COLO668 (cell line): ENCODE measurements at regions not wholly inside any gene's neighbourhood (a gene's known extent, or its start where the extent isn't known, plus 50 kb on each side); places are given as distances from the start of the nearest gene placed in this dataset.
A peak's percentile ranks its signal among the peaks of the same experiment; 100 is the strongest.
"Not testable (repeated sequence)": the region's sequence is repeated elsewhere in the genome, so short reads cannot be mapped to it uniquely, and the experiment has no call there.

Experiments
- DNase-seq: peaks from one replicate; lab custom pipeline; 2025; ENCODE audit not compliant: unreplicated experiment; lab: John Stamatoyannopoulos, UW

DNA sequence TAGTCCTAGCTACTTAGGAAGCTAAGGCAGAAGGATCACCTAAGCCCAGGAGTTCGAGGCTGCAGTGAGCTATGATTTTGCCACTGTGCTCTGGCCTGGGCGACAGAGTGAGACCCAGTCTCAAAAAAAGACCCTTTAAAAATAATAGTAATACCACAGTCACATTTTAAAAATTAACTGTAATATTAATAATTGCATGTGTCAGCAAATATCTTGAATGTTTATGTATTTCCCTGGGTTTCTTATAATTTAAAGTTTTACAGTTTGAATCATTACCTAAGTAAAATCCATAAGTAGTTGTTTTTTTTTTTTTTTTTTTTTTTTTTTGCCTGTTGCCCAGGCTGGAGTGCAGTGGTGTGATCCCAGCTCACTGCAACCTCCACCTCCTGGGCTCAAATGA is 69.2 kb downstream of the LYZL2 start:
- no peak for DNase-seq

- DNase-seq, result peak; percentile 34
These were observed 70.4 kb downstream of the LYZL2 start for GRCh38 chr10:30559180-30559579.

DNA sequence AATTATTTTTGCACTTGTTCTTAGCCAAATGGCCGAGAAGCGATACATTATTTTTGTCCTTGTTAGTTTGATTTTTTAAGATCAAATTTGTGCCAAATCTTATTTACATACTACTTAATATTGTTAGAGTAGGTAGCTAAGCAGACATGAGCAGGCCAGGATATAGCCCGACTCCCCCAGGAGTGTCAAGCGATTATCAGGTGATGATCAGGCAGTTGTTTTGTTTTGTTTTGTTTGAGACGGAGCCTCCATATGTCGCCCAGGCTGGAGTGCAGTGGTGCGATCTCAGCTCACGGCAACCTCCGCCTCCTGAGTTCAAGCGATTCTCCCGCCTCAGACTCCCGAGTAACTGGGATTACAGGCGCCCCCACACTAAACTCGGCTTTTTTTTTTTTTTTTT is 71.1 kb downstream of the LYZL2 start:
- DNase-seq, result no peak

- no peak for DNase-seq
These were observed 71.7 kb downstream of the LYZL2 start for GRCh38 chr10:30557884-30558283.

DNA sequence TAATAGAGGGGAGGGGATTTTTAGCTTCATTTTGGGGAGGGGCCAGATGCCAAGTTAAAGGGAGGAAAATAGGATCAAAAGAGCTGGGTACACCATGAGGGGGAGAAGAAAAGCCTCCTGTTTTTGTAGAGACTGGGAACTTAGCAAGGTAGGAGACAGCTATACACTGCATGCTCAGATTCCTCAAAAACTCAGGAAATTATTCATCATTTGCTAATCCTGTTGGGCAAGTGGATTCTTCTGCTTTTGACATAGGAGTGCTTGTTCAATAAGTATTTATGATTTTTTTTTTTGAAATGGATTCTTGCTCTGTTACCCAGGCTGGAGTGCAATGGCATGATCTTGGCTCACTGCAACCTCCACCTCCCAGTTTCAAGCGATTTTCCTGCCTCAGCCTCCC is 73.4 kb downstream of the LYZL2 start:
- no peak for DNase-seq

- no peak for DNase-seq
These were observed 74.1 kb downstream of the LYZL2 start for GRCh38 chr10:30555465-30555864.

DNA sequence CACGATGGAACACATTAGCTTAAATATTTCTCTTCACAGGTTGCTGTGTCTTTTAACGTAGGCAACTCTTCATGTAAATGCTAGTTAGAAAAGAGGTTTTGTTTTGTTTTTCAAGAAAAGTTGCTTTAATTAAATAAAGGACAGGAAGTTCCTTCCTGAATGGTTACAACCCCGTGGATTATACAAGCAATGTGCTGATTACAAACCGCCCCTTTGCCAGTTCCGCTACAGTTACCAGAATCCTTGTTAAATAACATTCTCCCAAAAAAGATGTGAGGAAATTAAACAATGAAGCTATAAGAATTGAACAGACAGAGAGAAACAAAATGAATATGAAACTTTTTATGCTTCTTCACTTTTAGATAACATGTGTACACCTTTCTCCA is 75.1 kb downstream of the LYZL2 start:
- DNase-seq, result no peak

DNA sequence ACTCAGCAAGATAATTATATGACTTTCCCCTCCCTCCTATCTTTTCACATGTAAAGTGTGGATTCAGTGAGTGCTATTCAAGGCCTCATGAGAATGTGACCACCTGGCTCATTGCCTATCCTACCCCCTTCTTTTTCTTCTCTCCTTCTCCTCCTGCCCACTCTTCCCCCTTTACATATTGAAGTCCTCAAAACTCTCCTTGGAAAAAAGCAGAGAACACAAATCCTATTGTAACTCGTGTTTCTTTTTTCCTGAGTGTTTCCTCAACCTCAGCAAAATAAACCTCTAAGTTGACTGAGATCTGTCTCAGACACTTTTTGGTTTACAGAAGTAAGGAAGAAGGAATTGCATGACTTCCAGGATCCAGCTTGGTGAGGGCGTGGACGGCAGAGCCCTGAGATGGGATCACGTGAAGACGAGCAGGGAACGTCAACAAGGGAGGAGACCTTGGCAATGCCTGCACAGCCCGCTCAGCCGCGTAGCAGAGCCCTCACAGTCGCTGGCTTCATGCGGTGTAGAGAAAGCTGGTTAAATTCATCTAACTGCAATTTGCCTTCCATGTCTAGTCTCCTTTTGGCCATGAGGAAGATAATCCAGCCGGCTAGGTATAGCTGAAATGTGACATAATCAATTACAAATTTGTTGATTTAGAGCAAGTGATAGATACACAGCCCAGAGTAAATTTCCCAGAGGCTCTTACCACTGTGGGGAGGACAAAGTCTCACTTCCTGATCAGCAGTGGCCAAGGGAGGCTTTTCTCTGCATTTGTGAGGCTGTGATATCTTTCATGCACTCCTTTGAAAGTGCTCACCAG is 75.7 kb downstream of the LYZL2 start:
- DNase-seq, result peak; percentile 2

DNA sequence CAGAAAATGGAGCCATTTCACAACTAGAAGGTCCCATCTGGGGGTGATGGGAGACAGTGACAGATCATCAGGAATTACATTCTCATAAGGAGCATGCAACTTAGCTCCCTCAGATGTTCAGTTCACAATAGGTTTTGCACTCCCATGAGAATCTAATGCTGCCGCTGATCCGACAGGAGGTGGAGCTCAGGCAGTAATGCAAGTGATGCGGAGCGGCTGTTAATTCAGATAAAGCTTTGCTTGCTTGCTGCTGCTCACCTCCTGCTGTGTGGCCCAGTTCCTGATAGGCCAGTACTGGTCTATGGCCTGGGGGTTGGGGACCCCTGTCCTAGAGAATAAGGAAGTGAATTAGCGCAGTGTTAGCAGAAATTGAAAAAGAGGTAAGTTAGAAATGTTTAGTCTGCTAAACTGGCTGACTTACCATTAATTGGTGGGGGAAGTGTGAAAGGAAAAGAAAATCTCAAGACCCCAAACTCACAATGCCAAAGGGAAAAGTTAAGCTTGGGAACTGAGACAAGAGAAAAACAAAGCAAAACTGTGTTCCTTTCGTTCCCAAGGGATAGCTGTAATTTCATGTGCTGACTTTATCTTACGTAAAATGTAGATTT is 76.4 kb downstream of the LYZL2 start:
- no peak for DNase-seq

DNA sequence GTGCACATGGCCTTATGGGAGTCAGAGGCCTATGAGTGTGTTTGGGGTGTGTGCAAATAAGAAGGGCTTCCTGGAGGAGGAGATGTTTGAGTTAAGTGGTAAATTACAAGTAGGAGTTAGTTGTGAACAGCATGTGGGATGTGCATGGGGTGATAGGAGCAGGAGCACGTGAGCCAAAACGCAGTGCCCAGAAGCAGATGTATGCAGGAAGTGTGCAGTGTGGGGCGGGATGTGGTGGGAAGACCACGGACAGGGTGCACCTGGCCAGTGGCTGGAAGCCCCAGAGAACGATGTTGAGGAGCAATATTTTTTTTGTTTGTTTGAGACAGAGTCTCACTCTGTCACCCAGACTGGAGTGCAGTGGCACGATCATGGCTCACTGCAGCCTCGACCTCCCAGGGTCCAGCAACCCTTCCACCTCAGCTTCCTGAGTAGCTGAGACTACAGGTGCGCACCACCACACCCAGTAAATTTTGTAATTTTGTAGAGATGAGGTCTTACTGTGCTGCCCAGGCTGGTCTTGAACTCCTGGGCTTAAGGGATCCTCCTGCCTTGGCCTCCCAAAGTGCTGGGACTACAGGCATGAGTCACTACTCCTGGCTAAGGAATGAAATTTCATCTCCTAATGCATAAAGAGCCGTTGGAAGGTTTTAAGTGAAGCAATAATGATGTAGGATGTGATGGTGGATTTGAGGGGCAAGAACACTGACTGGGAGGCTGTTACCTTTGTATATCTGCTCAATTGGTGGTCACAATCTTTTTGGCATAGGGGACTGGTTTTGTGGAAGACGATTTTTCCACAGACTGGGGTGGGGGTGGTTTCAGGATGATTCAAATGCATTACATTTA is 78.4 kb downstream of the LYZL2 start:
- DNase-seq, result no peak

DNA sequence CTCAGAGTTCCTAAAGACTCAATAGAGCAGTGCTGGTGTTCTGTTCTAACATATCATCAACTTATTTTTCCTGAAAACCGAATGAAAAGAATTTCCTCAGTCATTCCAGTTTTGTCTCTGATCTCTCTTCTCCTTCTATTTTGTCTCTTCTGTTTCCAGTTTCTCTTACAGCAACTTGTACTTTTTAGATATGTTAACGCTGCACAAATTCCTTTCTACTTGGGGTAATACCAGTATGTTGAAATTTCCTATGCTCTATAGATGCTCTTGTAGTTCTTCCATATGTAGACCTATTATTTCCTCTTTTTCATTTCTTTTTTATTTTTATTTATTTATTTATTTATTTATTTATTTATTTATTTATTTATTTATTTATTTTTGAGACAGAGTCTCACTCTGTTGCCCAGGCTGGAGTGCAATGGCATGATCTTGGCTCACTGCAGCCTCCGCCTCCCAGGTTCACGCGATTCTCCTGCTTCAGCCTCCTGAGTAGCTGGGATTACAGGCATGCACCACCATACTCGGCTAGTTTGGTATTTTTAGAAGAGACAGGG is 80.3 kb downstream of the LYZL2 start:
- DNase-seq, result not testable (repeated sequence)

DNA sequence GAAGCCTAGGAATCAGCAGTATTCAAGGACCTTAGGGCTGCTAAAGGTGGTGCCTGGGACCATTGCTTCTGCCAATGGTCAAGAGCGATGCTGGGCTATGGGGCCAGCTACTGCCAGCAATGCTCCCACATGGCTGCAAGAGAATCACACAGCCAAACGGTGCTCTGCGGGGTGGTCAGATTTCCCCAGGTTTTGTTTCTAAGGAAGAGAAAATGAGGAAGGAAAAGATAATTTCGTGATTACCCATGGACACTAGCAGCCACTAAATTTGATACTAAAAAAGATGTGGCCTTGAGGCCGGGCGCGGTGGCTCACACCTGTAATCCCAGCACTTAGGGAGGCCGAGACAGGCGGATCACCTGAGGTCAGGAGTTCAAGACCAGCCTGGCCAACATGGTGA is 83.0 kb downstream of the LYZL2 start:
- no peak for DNase-seq

DNA sequence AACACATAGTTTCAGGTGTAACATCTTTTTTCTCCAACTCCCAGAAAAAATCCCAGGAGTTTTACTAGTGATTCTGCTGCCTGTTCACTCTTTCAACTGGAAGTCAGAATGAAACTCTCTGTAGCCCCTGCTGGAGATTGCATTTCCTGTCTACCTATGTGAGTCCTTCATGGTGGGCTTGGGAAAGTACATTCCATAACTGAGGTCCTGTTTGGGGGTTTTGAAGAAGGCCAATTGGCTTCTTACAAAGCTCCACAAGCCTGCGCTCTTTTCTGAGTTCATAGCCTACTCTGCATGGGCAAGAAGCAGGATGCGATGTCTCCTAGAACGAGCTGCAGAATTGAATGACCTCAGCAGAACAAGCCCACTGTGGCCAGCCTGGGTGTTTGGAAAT is 86.7 kb downstream of the LYZL2 start:
- DNase-seq, result no peak

DNA sequence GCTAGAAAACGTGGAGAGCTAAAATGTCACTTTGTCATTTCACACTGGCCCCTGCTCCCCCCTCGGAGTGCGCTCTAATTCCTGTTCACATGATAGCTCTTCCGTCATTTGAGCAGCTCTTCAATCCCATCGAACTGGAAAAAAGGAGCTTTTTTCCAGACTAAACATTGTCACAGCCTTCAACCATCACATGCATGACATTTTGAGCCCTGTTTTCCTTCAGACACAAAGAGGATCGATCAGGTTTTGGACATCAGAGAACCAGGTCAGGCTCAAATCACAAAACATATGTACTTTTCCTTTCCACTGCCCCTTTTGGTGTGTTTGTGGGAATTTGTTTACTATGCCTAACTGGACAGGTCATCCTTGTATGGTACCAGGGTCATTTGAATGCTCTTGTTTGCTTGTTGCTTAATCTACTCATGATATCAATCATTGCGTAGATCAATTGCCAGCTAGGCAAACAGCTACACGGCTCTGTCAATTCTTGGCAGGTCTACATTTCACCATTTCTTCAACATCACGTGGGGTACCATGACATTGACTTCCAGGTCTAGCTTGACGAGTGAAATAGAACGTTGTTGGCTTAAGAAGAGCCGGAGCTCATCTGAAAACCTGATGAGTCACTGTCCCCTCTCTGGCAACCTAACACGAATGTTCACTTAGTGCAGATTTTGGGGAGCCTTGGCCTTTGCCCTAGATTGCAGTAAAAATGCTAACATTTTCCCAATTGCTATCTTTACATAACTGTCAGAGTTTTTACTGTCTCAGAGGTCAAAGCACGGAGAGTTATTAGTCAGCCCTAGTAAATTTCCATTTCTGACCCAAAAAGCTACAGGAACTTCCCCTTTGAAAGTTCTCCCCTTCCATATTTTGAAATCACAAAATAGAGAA is 87.3 kb downstream of the LYZL2 start:
- DNase-seq, result peak; percentile 2

DNA sequence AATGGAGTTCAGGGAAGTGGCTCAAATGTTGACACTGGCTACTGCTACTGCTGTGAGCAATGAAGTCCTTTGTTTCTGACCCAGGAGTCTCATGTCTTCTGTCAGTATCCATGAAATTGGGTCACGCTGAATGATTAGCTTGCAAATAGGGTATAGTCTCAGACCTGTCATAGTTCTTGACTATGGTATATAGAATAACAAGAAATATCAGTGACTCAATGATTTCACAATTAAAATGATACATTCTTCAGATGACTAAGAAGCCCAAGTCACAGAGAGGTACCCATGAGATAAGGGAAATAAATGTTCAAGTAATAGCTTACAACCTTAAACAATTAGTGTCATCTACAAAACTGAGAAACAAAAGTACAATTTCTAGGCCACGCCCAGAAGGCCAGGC is 89.3 kb downstream of the LYZL2 start:
- DNase-seq, result no peak

GRCh38 chr10:30538086-30538485 is 91.5 kb downstream of the LYZL2 start:
- DNase-seq, result no peak

DNA sequence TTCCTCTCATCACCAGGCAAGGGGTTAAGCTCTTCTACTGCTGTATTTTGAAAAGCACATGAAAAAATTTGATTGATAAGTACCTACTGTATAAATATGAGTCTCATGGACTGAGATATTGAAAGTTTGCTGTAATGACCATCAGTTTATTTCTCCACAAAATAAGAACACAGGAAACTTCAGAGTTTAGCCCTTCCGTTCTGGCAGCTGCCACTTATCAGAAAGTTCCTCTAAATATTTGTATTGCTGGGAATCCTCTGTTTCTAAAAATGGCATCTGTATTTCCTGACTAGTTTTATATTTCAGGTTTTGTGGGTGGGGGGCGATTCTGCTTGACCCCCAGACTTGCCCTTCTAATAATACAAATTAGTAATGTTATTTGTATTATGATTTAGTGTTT is 92.0 kb downstream of the LYZL2 start:
- DNase-seq, result no peak

DNA sequence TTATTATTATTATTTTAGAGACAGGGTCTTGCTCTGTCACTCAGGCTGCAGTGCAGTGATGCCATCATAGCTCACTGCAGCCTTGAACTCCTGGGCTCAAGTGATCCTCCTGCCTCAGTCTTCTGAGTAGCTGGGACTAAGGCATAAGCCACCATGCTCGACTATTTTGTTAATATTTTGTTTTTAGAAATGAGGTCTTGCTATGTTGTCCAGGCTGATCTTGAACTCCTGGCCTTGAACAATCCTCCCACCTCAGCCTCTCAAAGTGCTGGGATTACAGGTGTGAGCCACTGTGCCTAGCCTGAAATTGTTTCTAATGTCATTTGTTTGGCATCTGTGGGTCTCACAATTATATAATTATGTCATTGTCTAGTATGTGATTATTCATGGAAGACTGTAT is 92.4 kb downstream of the LYZL2 start:
- not testable (repeated sequence) for DNase-seq

DNA sequence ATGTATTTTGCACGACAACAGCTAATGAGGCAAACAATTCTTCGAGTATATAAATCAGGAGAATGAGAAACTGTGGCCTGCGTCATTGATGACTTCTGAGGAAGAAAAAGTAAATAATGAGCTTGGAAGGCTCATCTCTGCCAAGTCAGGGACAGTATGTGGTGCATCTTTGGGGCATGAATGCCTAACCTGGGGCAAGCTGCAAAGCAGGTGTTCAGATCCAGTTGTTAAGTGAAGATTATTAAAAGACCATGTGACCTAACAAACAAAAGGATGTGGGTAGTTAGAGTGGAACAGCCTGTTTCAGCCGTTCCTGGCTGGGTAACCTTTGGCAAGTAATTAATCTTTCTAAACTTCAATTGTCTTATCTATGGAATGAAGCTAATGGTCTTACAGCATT is 93.0 kb downstream of the LYZL2 start:
- DNase-seq, result peak; percentile 0

- DNase-seq, result no peak
These were observed 93.9 kb downstream of the LYZL2 start for GRCh38 chr10:30535677-30536076.
